H1 (cell line): ENCODE measurements at regions not wholly inside any gene's neighbourhood (a gene's known extent, or its start where the extent isn't known, plus 50 kb on each side); places are given as distances from the start of the nearest gene placed in this dataset.

Source experiments
- TF ChIP-seq, protein P1 (sequence below): IDR thresholded peaks from 2 replicates; pipeline ENCODE4 v1.6.1; 2012; ENCODE audit warnings: low read length, inconsistent platforms

DNA sequence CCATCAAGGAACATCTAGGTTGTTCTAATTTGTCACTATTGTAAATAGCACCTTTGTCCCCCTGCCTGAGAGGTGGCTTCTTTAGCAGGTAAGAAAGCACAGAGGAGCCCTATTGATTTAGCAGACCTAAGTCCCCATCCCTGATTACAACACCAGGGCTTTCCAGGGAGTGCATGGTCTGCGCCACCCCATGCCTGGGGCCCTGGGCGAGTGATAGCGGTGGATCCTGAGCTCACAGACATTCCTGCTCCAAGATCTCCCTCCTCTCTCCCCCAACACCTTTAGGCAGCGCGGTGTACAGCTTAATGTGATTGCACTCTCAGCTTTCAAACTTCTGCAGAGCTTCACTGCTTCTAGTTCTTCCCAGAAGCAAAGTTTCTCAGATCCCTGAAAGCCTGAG lies 67.4 kb upstream of the WWC1 start (continued):
- TF ChIP-seq, protein P1, sequence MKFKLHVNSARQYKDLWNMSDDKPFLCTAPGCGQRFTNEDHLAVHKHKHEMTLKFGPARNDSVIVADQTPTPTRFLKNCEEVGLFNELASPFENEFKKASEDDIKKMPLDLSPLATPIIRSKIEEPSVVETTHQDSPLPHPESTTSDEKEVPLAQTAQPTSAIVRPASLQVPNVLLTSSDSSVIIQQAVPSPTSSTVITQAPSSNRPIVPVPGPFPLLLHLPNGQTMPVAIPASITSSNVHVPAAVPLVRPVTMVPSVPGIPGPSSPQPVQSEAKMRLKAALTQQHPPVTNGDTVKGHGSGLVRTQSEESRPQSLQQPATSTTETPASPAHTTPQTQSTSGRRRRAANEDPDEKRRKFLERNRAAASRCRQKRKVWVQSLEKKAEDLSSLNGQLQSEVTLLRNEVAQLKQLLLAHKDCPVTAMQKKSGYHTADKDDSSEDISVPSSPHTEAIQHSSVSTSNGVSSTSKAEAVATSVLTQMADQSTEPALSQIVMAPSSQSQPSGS = no peak
